Activated naive CD4-positive, alpha-beta T cell treated with anti-CD3 and anti-CD28 coated beads, Interleukin-2, amount 50 U/mL, for 24 hours (primary cell): ENCODE measurements at regions not wholly inside any gene's neighbourhood (a gene's known extent, or its start where the extent isn't known, plus 50 kb on each side); places are given as distances from the start of the nearest gene placed in this dataset.
"Not testable (repeated sequence)": the region's sequence is repeated elsewhere in the genome, so short reads cannot be mapped to it uniquely, and the experiment has no call there.

Experiments
- H3K27ac Mint-ChIP-seq: one replicate; pipeline ENCODE4 v1.8.0; 2021; ENCODE audit warnings: mild to moderate bottlenecking, mixed read lengths
- H3K27me3 Mint-ChIP-seq: one replicate; pipeline ENCODE4 v1.8.0; 2021; ENCODE audit warnings: mixed read lengths
- H3K36me3 Mint-ChIP-seq: one replicate; pipeline ENCODE4 v1.8.0; 2021; ENCODE audit warnings: mixed read lengths
- H3K4me1 Mint-ChIP-seq: one replicate; pipeline ENCODE4 v1.8.0; 2021; ENCODE audit warnings: mixed read lengths
- H3K4me3 Mint-ChIP-seq: one replicate; pipeline ENCODE4 v1.8.0; 2021; ENCODE audit warnings: mild to moderate bottlenecking, mixed read lengths
- H3K9me3 Mint-ChIP-seq: one replicate; pipeline ENCODE4 v1.8.0; 2021; ENCODE audit warnings: mixed read lengths

DNA sequence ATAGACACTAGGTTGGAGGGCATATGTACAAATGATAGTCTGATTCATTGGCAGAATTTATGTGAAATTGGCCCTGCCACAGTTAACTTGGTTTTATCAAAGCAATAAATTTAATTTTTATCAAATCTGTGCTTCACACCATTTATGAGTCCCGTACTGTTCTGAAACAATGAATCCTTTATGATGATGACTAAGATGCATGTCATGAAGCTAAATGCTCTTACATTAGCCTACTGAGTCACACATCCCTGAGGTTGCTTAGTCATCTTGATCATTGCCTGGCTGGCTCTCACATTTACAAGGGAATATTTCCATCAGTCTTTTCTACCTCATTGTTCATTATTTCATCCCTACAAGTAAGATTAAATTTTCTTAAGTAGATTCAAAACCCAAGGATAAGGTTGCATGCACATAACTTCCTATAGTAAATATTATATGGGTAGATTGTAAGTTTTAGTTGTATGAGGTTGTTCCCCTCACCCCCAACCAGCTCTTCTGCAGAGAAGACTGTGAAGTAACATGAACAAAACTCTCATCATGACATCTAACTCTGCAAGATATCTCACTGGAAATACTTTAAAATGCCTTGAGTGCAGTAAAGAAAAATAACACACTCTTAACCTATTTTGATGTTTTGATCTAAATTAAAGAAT is 170.7 kb downstream of the CYB561 start:
- Mint-ChIP-seq H3K9me3 (no peaks in the 10 kb centered on the region), H3K27me3 (no peaks in the 10 kb centered on the region), H3K27ac (peak overlapping the region; percentile 15), H3K4me1 (peaks cover 17% of the 10 kb centered on the region), H3K4me3 (no peak overlapping the region), H3K36me3 (peaks cover 11% of the 10 kb centered on the region)

DNA sequence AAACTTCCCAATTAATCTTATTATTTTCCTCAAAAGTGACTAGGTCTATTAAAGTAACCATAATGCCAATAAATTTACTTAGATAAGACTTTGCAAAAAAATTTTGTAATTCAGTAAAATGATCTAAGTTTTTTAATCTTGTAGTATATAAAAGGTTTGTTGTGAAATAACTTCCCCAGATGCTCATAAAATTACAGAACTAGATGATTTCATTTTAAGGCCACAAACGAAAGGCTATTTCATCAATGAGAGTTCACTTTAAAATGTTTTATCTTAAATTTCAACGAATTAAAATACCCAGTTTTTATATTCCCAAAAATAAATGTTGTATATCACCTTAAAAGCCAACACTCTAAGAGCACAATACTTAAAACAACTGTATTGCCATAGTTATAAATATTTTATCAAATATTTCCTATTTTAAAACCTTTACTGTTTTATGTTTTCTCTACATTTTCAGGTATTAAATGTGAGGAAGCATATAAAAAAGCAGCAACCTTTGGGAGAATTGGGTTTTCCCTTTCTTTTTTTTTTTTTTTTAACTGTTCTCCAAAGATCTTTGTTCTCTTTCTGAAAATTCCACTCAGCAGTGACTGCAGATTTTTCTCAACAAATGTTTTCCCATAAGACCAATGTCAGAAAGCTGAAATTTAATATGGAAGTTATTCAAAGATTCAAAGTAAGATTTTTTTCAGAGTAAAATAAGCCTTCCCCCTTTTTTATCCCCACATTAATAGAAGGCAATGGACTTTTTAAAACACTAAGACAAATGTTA is 169.9 kb downstream of the CYB561 start:
- Mint-ChIP-seq H3K9me3 (no peaks in the 10 kb centered on the region), H3K4me1 (peaks cover 17% of the 10 kb centered on the region), H3K27ac (no peak overlapping the region), H3K36me3 (peaks cover 7% of the 10 kb centered on the region), H3K27me3 (no peaks in the 10 kb centered on the region), H3K4me3 (no peak overlapping the region)

DNA sequence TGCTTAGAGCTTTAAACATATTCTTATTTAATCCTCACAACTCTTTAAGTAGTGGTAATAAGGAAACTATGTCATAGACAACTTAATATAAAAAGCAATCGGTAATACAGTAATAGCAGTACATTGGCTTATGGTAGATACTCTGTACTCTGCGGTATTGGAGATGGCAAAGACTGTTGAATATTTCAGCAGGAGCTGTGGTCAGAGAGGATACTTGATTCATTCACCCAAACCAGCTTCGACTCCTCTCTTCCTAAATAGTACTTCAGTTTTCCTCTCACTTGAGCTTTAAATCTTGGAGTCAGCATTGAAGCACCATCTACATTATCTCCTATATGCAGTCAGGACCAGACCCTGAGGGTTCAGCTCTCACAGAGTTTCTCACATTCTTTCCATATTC is 169.3 kb downstream of the CYB561 start:
- no peak overlapping the region for H3K4me3 Mint-ChIP-seq
- no peak overlapping the region for H3K27ac Mint-ChIP-seq
- H3K9me3 Mint-ChIP-seq: no peaks in the 10 kb centered on the region
- no peaks in the 10 kb centered on the region for H3K27me3 Mint-ChIP-seq
- peaks cover 17% of the 10 kb centered on the region for H3K4me1 Mint-ChIP-seq
- H3K36me3 Mint-ChIP-seq: peaks cover 6% of the 10 kb centered on the region

DNA sequence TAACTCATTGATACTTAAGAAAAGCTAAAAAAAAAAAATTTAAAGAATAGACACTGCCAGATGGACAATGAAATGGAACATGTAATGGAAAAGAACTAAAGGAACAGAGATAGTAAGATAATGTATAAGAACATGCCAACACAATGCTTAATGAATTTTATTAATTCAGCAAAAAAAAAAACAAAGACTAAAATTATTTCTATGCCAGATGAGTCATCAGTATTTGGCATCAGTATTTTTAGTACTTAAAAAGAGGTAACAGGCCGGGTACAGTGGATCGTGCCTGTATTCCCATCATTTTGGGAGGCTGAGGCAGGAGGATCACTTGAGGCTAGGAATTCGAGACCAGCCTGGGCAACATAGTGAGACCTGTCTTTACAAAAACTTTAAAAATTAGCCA is 168.5 kb downstream of the CYB561 start:
- H3K27ac Mint-ChIP-seq: no peak overlapping the region
- peaks cover under 1% of the 10 kb centered on the region for H3K9me3 Mint-ChIP-seq
- peaks cover 7% of the 10 kb centered on the region for H3K36me3 Mint-ChIP-seq
- H3K27me3 Mint-ChIP-seq: no peaks in the 10 kb centered on the region
- H3K4me1 Mint-ChIP-seq: peaks cover 17% of the 10 kb centered on the region
- H3K4me3 Mint-ChIP-seq: no peak overlapping the region

DNA sequence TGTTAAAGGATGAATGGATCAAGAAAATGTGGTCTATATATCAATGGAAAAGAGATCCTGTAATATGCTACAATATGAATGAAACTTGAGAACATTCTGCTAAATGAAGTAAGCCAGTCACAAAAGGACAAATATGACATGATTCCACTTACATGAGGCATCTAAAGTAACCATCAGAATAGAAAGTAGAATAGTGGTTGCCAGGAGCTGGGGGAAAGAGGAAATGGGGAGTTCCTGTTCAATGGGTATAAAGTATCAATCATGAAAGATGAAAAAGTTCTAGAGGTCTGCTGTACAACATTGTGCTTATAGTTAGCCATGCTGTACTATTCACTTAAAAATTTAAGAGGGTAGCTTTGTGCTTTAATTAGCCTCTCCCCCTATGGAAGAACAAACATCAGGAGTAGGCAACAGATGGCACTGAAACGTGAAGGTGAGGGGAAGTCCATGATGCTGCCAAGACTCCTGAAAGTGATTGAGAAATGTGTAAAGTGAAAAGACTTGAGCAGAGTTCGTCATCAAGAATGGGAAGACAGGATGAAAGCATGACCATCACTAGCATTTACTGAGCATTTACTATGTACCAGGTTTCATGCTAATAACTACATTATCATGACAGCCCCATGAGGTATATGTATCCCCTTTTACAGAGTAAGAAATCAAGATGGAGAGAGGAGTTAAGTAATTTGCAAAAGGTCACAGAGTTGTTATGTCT is 167.2 kb downstream of the CYB561 start:
- Mint-ChIP-seq H3K9me3 (peaks cover 11% of the 10 kb centered on the region), H3K27me3 (no peaks in the 10 kb centered on the region)

DNA sequence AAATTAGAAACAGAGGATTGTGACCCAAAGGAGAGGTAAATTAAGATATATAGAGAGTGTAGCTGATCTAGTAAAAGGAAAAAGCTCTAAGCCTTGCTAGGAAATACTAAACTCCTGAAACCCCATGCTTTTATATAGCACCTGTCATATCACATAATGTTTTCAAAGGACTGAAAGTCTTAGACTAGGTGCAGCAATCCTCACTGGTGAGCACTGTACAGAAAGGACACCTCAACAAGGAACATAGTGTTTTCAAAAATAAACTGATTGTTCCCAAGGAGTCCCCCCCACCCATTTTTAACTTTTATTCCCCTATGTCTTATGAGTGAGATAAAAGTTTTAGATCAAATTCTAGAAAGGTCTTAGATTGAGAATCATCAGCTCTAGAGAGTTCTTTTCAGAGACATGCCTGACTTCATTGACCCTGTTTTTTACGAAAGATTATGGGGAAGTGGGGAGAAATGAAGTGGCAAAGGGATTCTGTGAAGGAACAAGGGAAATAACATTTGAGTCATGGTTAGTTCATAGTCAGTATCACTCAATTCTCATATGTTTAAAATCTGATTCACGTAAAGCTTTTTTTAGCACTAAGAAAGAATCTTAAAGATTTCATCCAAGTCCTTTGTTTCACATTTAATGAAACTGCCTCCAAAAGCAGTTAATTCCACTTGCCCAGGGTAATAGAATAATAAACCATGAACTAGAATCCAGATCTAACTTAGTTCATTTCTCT is 166.4 kb downstream of the CYB561 start:
- H3K4me3 Mint-ChIP-seq: no peak overlapping the region
- H3K36me3 Mint-ChIP-seq: peaks cover 18% of the 10 kb centered on the region
- no peak overlapping the region for H3K27ac Mint-ChIP-seq
- peaks cover 14% of the 10 kb centered on the region for H3K9me3 Mint-ChIP-seq
- no peaks in the 10 kb centered on the region for H3K27me3 Mint-ChIP-seq
- H3K4me1 Mint-ChIP-seq: peaks cover 17% of the 10 kb centered on the region

More for the DNA sequence above, 167.2 kb downstream of the CYB561 start:
- Mint-ChIP-seq H3K4me1 (peaks cover 17% of the 10 kb centered on the region), H3K4me3 (no peak overlapping the region), H3K27ac (no peak overlapping the region), H3K36me3 (peaks cover 16% of the 10 kb centered on the region)

DNA sequence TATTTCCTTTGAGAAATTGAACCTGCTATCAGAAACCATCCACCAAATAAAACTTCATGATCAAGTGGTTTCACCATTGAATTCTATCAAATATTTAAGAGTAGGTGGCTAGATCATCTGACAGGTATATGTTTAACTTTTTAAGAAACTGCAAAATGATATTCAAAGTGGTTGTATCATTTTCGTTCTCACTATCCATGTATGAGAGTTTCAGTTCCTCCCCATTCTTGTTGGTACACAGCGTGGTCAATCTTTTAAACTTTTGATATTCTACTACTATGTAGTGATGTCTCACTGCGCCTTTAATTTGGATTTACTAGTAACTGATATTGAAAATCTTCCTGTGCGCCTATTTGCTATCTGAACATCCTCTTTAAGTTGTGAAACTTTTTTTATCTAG is 163.7 kb downstream of the CYB561 start:
- Mint-ChIP-seq H3K27ac (peak overlapping the region; percentile 41), H3K9me3 (peaks cover 29% of the 10 kb centered on the region), H3K4me3 (no peak overlapping the region), H3K36me3 (peaks cover 40% of the 10 kb centered on the region), H3K27me3 (no peaks in the 10 kb centered on the region), H3K4me1 (peaks cover 8% of the 10 kb centered on the region)

DNA sequence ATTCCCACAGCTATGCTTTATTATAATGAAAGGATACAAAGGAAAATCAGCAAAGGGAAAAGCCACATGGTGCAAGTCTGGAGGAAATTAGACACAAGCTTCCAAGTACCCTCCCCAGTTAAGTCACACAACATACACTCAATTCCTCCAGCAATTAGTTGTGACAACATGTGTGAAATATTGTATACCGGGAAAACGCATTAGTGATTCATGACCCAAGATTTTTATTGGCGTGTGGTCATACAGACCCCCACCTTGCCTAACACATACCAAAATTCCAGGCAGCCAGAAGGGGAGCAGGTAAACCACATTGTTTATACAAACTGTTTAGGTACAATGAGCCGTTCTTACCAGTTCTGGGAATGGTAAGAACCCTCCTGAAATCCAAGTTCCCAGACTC is 160.6 kb downstream of the CYB561 start:
- peaks cover 53% of the 10 kb centered on the region for H3K36me3 Mint-ChIP-seq
- no peak overlapping the region for H3K27ac Mint-ChIP-seq
- H3K27me3 Mint-ChIP-seq: no peaks in the 10 kb centered on the region
- H3K9me3 Mint-ChIP-seq: peaks cover 29% of the 10 kb centered on the region
- no peak overlapping the region for H3K4me3 Mint-ChIP-seq
- H3K4me1 Mint-ChIP-seq: no peaks in the 10 kb centered on the region

DNA sequence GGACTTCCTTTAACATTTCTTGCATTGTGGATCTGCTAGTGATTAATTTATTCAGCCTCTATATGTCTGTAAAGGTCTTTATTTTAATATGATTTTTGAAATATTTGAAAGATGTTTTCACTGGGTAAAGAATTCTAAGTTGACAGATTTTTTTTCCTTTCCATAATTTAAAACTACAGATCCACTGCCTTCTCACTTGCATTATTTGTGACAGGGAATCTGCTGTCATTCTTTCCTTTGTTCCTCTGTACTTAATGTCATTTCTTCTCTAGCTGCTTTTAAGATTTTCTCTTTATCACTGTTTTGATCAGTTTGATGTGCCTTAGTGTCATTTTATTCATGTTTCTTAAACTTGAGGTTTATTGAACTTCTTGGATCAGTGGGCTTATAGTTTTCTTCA is 159.9 kb downstream of the CYB561 start:
- Mint-ChIP-seq H3K4me1 (no peaks in the 10 kb centered on the region), H3K27ac (no peak overlapping the region), H3K36me3 (peaks cover 53% of the 10 kb centered on the region), H3K27me3 (no peaks in the 10 kb centered on the region), H3K4me3 (no peak overlapping the region), H3K9me3 (peaks cover 29% of the 10 kb centered on the region)

DNA sequence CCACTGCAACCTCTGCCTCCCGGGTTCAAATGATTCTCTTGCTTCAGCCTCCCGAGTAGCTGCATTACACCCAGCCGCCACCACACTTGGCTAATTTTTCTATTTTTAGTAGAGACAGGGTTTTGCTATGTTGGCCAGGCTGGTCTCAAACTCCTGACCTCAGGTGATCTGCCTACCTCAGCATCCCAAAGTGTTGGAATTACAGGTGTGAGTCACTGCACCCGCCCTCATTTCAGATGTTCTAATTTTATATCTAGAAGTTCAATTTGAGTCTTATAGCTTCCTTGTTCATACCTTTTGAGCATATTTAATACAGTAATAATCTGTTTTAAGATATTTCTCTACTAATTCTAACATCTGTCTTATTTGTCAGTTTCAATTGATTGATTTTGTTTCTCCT is 159.1 kb downstream of the CYB561 start:
- Mint-ChIP-seq H3K9me3 (peaks cover 29% of the 10 kb centered on the region), H3K36me3 (peaks cover 51% of the 10 kb centered on the region)
- H3K4me1 Mint-ChIP-seq, H3K27me3 Mint-ChIP-seq, H3K27ac Mint-ChIP-seq, H3K4me3 Mint-ChIP-seq: not testable (repeated sequence)

DNA sequence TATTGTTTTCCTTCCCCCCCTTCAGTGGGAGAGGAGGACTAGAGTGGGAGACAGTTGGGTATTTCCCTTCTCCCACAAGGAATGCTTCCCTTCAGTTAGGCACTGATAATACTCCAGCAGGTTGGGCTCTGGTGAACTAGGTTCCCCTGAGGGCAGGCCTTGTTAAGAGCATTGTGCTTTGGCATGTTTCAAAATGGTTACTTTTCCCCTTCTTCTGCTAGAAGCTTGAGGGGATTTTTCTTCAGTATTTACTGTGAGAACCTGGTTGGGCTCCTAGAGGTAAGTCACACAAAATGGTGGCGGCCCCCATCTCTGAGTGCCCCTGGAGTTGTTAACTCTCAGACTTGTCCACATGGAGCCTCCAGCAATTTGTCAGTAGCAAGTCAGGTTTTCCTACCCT is 156.2 kb downstream of the CYB561 start:
- Mint-ChIP-seq H3K4me1 (no peaks in the 10 kb centered on the region), H3K27me3 (no peaks in the 10 kb centered on the region), H3K27ac (no peak overlapping the region), H3K4me3 (no peak overlapping the region), H3K9me3 (peaks cover 13% of the 10 kb centered on the region), H3K36me3 (peaks cover 42% of the 10 kb centered on the region)

DNA sequence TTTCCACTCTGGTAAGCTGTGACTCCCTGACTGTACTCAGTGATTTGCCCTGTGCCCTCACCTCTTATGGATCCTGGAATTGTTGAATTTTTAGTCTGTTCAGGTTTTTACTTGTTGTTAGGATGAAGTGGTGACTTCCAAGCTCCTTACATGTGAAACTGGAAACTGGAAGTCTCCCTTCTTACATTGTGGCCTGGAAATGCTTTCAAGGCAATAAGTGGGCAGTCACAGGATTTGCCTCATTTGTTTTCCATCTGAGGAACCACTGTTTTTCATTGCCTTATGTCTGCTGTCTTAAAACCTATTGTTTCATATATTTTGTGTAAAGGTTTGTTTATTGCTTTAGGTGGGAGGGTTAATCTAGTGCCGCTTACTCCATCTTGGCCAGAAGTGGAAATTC is 155.8 kb downstream of the CYB561 start:
- Mint-ChIP-seq H3K27ac (no peak overlapping the region), H3K4me3 (no peak overlapping the region), H3K4me1 (peaks cover 2% of the 10 kb centered on the region), H3K9me3 (peaks cover 9% of the 10 kb centered on the region), H3K27me3 (no peaks in the 10 kb centered on the region), H3K36me3 (peaks cover 38% of the 10 kb centered on the region)

DNA sequence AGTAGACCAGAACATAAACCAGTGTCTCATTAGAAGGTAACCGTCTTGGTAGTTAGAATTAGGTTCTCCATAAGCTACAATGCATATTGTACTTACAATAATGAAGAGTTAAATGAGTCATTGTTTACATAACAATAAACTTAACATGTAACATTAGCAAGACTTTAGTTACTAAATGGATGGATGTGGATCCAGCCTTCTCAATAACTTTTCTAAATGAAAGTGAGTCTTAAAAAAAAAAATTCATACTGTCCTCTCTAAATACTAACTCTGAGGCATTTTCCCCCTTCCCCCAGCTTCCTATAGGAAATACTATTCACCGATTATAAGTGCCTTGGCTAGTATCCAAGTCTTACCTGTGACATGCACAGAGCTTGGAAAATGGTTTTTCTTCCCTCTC is 155.3 kb downstream of the CYB561 start:
- no peak overlapping the region for H3K27ac Mint-ChIP-seq
- peaks cover 7% of the 10 kb centered on the region for H3K9me3 Mint-ChIP-seq
- no peak overlapping the region for H3K4me3 Mint-ChIP-seq
- peaks cover 34% of the 10 kb centered on the region for H3K36me3 Mint-ChIP-seq
- no peaks in the 10 kb centered on the region for H3K27me3 Mint-ChIP-seq
- peaks cover 4% of the 10 kb centered on the region for H3K4me1 Mint-ChIP-seq

DNA sequence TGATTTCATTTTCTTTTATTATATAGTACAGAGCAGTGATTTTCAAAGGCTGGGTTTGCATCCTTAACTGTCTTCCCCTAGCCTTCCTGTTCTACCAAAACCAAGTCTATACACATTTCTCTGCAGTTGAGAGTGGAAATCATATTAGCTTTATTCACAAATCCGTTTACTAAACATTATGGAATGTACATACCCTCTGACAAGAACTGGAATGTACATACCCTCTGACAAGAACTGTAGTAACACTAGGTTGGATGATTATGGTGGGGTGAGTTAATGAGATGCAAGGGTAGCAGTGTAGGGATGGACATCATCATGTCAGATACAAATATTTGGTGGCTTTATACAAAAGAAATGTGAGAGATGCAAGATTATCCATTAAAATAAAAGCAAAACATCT is 154.8 kb downstream of the CYB561 start:
- Mint-ChIP-seq H3K4me1 (peaks cover 8% of the 10 kb centered on the region), H3K27ac (no peak overlapping the region), H3K36me3 (peaks cover 36% of the 10 kb centered on the region), H3K27me3 (no peaks in the 10 kb centered on the region), H3K9me3 (peaks cover 7% of the 10 kb centered on the region), H3K4me3 (no peak overlapping the region)

DNA sequence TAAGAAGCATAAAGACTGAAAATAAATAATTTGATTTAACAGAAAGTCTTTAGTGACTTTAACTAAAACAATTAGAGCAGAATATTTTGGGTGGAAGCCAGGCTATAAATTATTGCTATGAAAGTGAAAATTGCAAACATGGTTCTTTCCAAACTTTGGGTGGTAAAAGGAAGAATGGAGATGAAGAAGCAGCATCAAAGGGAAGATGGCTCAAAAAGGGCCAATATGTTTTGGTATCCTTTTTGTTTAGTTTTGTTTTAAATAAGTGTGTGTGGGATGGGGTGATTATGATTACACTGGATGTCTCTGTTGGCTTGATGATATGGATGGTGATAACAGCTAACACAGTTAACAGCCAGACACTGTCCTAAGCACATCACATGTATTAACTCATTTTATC is 153.7 kb downstream of the CYB561 start:
- no peak overlapping the region for H3K4me3 Mint-ChIP-seq
- no peak overlapping the region for H3K27ac Mint-ChIP-seq
- peaks cover 14% of the 10 kb centered on the region for H3K9me3 Mint-ChIP-seq
- no peaks in the 10 kb centered on the region for H3K27me3 Mint-ChIP-seq
- H3K4me1 Mint-ChIP-seq: peaks cover 8% of the 10 kb centered on the region
- peaks cover 32% of the 10 kb centered on the region for H3K36me3 Mint-ChIP-seq
